CD4-positive, alpha-beta T cell (primary cell): ENCODE measurements at regions not wholly inside any gene's neighbourhood (a gene's known extent, or its start where the extent isn't known, plus 50 kb on each side); places are given as distances from the start of the nearest gene placed in this dataset.

Experiments
- ATAC-seq: fragments of 200-7000 bp; cut with Tn5 transposase; one replicate; pipeline ENCODE4 v1.10.0; 2022; ENCODE audit warnings: mild to moderate bottlenecking; ENCODE audit not compliant: poor library complexity
- CTCF ChIA-PET: fragments of 350-600 bp; sonication (Branson Sonifier 250); formaldehyde crosslinking; loops from one replicate; lab custom pipeline; 2021; ENCODE audit warnings: antibody characterized with exemption, inconsistent platforms; lab: Charles Lee
- POLR2A ChIA-PET: fragments of 350-600 bp; sonication (Branson Sonifier 250); formaldehyde crosslinking; loops from one replicate; lab custom pipeline; 2021; ENCODE audit warnings: antibody characterized with exemption, inconsistent platforms; lab: Charles Lee
- DNase-seq, 14 experiments: peaks; one replicate each; pipeline ENCODE4 v3.0.0-alpha.2; 2013 to 2020; ENCODE audit warnings: mixed read lengths in 2 of 14
- H3K27ac ChIP-seq, 2 donors: one replicate each; pipeline versions ENCODE4 v1.5.1 to v1.7.0; 2013; ENCODE audit warnings: low read length in 2 of 2, low read depth in 1 of 2, mild to moderate bottlenecking in 1 of 2
- H3K27me3 ChIP-seq, 2 experiments: 1 replicate in 1 of 2; 2 replicates in 1 of 2; pipeline versions ENCODE4 v1.6.1 to v1.7.0; 2013; ENCODE audit warnings: low read length in 2 of 2, control low read depth in 1 of 2, mild to moderate bottlenecking in 1 of 2, moderate library complexity in 1 of 2; ENCODE audit not compliant: insufficient read depth in 2 of 2, control insufficient read depth in 1 of 2
- H3K36me3 ChIP-seq: one replicate; pipeline ENCODE4 v1.6.1; 2013; ENCODE audit warnings: low read length, control low read depth; ENCODE audit not compliant: insufficient read depth
- H3K4me1 ChIP-seq: one replicate; pipeline ENCODE4 v1.6.1; 2013; ENCODE audit warnings: low read length, control low read depth; ENCODE audit not compliant: insufficient read depth
- H3K4me3 ChIP-seq: one replicate; pipeline ENCODE4 v1.5.1; 2013; ENCODE audit warnings: mild to moderate bottlenecking, low read length, moderate library complexity
- H3K9me3 ChIP-seq, 2 experiments: 1 replicate in 1 of 2; 2 replicates in 1 of 2; pipeline versions ENCODE4 v1.6.1 to v1.7.0; 2013; ENCODE audit warnings: low read length in 2 of 2, mild to moderate bottlenecking in 2 of 2, control low read depth in 1 of 2, moderate library complexity in 1 of 2; ENCODE audit not compliant: control insufficient read depth in 1 of 2, insufficient read depth in 1 of 2
- H3K27ac Mint-ChIP-seq: one replicate; pipeline ENCODE4 v1.8.0; 2020; ENCODE audit warnings: mixed read lengths
- H3K27me3 Mint-ChIP-seq: one replicate; pipeline ENCODE4 v1.8.0; 2021; ENCODE audit warnings: mixed read lengths
- H3K36me3 Mint-ChIP-seq: one replicate; pipeline ENCODE4 v1.8.0; 2021; ENCODE audit warnings: low read depth, mixed read lengths
- H3K4me1 Mint-ChIP-seq: one replicate; pipeline ENCODE4 v1.8.0; 2021; ENCODE audit warnings: low read depth, mixed read lengths
- H3K4me3 Mint-ChIP-seq: one replicate; pipeline ENCODE4 v1.8.0; 2020; ENCODE audit warnings: mild to moderate bottlenecking, mixed read lengths
- H3K9me3 Mint-ChIP-seq: one replicate; pipeline ENCODE4 v1.8.0; 2020; ENCODE audit warnings: mixed read lengths
- intact Hi-C, 2 experiments: fragments of 100-400 bp; cut with DNase I in 1 of 2; cut with micrococcal nuclease in 1 of 2; formaldehyde crosslinking; loops; one replicate each; pipeline versions ENCODE4 v1.15.1 to v1.9.0; 2023 to 2025; cut with DNase I, micrococcal nuclease
- TF ChIP-seq, protein P1 (sequence below): fragments of 200-600 bp; IDR thresholded peaks from one replicate; pipeline ENCODE4 v1.8.0; 2022; ENCODE audit warnings: antibody characterized with exemption, mild to moderate bottlenecking

DNA sequence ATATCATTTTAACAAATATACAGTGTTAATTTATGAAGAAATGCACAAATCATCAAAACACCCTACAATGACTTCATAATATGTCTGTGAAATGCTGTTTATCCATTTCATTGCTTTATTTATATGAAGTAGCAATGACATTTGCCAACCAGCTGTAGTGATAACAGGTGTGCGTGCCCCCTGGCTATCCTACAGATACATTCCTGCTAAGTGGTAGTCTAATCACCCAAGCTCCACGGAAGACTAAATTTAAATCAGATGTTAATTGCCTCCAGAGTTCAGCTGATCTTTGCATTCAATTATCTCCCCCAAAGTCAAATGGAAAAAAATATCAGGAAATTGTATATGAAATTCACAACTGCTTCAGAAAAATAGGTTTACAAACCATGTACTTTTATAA lies 1164.2 kb upstream of the LRRN3 start:
- Mint-ChIP-seq H3K27me3 (no peaks in the 10 kb centered on the region), H3K4me1 (no peaks in the 10 kb centered on the region), H3K4me3 (no peak overlapping the region), H3K27ac (no peak overlapping the region), H3K9me3 (peaks cover 15% of the 10 kb centered on the region), H3K36me3 (no peaks in the 10 kb centered on the region)
- no peaks in the 10 kb centered on the region for H3K36me3 ChIP-seq
- TF ChIP-seq, protein P1, sequence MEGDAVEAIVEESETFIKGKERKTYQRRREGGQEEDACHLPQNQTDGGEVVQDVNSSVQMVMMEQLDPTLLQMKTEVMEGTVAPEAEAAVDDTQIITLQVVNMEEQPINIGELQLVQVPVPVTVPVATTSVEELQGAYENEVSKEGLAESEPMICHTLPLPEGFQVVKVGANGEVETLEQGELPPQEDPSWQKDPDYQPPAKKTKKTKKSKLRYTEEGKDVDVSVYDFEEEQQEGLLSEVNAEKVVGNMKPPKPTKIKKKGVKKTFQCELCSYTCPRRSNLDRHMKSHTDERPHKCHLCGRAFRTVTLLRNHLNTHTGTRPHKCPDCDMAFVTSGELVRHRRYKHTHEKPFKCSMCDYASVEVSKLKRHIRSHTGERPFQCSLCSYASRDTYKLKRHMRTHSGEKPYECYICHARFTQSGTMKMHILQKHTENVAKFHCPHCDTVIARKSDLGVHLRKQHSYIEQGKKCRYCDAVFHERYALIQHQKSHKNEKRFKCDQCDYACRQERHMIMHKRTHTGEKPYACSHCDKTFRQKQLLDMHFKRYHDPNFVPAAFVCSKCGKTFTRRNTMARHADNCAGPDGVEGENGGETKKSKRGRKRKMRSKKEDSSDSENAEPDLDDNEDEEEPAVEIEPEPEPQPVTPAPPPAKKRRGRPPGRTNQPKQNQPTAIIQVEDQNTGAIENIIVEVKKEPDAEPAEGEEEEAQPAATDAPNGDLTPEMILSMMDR = no peak
- peaks cover 0 to 3% of the 10 kb centered on the region in 2 experiments for H3K9me3 ChIP-seq
- ATAC-seq (no peak), DNase-seq (no peak)
- POLR2A ChIA-PET = no interaction called here
- CTCF ChIA-PET = no interaction called here
- intact Hi-C loops = no loop called here
- no peak overlapping the region for H3K4me3 ChIP-seq
- no peaks in the 10 kb centered on the region for H3K27me3 ChIP-seq
- H3K4me1 ChIP-seq = no peaks in the 10 kb centered on the region
- no peak overlapping the region for H3K27ac ChIP-seq

DNA sequence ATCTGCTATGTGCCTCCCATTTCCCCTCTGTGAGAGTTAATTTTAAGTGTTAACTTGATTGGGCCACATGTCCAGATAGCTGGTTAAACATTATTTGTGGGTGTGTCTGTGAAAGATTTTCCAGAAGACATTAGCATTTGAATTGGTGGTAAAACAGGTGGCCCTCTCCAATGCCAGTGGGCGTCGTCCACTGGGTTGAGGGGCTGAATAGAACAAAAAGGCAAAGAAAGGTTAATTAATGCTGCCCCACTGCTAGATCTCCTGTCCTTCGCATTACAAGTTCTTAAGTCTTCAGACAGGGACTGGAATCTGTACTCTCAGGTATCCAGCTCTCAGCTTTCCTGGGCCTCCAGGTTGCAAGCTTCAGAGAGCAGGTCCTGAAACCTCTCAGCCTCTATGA lies 1160.9 kb upstream of the LRRN3 start:
- H3K27me3 ChIP-seq = no peaks in the 10 kb centered on the region
- TF ChIP-seq, protein P1 = no peak
- H3K36me3 ChIP-seq = no peaks in the 10 kb centered on the region
- ChIA-PET CTCF (no interaction called here), POLR2A (no interaction called here)
- H3K27me3 Mint-ChIP-seq = no peaks in the 10 kb centered on the region
- no peaks in the 10 kb centered on the region for H3K36me3 Mint-ChIP-seq
- H3K9me3 Mint-ChIP-seq = peaks cover 11% of the 10 kb centered on the region
- no peaks in the 10 kb centered on the region for H3K9me3 ChIP-seq
- intact Hi-C loops = no loop called here
- H3K4me1 Mint-ChIP-seq = no peaks in the 10 kb centered on the region
- no peak for ATAC-seq
- H3K4me3 ChIP-seq = no peak overlapping the region
- DNase-seq = no peak
- H3K4me1 ChIP-seq = no peaks in the 10 kb centered on the region
- H3K27ac Mint-ChIP-seq = no peak overlapping the region
- H3K27ac ChIP-seq = no peak overlapping the region
- no peak overlapping the region for H3K4me3 Mint-ChIP-seq

DNA sequence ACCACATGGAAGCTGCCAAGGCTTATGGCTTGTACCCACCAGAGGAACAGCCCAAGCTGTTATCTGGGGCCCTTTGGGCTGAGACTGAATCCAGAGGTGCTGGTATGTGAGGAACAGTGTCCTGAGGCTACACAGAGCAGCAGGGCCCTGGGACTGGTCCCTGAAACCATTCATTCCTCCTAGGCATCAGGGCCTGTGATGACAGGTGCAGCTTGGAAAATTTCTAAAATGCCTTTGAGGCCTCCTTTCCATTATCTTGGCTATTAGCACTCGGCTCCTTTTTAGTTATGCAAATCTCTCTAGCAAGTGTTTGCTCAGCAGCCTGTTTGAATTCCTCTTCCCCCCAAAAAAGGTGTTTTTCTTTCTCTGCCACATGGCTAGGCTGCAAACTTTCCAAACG lies 1151.7 kb upstream of the LRRN3 start:
- Mint-ChIP-seq H3K4me3 (no peak overlapping the region), H3K36me3 (no peaks in the 10 kb centered on the region), H3K9me3 (peaks cover 3% of the 10 kb centered on the region), H3K4me1 (no peaks in the 10 kb centered on the region), H3K27me3 (no peaks in the 10 kb centered on the region), H3K27ac (no peak overlapping the region)
- H3K27me3 ChIP-seq = no peaks in the 10 kb centered on the region
- DNase-seq (no peak), ATAC-seq (no peak)
- H3K4me1 ChIP-seq = no peaks in the 10 kb centered on the region
- POLR2A ChIA-PET = no interaction called here
- no peaks in the 10 kb centered on the region for H3K36me3 ChIP-seq
- intact Hi-C loops = no loop called here
- CTCF ChIA-PET = no interaction called here
- H3K27ac ChIP-seq = no peak overlapping the region
- H3K9me3 ChIP-seq = peaks cover 3 to 5% of the 10 kb centered on the region in 2 experiments
- no peak overlapping the region for H3K4me3 ChIP-seq
- TF ChIP-seq, protein P1 = no peak
